HG03558 (cell line): ENCODE measurements at regions not wholly inside any gene's neighbourhood (a gene's known extent, or its start where the extent isn't known, plus 50 kb on each side); places are given as distances from the start of the nearest gene placed in this dataset.

ENCODE experiments used
- ATAC-seq: cut with Tn5 transposase; IDR thresholded peaks from one replicate; pipeline ENCODE4 v1.9.1; 2021; ENCODE audit warnings: moderate number of reproducible peaks; ENCODE audit not compliant: unreplicated experiment; ENCODE audit errors: extremely low read depth

DNA sequence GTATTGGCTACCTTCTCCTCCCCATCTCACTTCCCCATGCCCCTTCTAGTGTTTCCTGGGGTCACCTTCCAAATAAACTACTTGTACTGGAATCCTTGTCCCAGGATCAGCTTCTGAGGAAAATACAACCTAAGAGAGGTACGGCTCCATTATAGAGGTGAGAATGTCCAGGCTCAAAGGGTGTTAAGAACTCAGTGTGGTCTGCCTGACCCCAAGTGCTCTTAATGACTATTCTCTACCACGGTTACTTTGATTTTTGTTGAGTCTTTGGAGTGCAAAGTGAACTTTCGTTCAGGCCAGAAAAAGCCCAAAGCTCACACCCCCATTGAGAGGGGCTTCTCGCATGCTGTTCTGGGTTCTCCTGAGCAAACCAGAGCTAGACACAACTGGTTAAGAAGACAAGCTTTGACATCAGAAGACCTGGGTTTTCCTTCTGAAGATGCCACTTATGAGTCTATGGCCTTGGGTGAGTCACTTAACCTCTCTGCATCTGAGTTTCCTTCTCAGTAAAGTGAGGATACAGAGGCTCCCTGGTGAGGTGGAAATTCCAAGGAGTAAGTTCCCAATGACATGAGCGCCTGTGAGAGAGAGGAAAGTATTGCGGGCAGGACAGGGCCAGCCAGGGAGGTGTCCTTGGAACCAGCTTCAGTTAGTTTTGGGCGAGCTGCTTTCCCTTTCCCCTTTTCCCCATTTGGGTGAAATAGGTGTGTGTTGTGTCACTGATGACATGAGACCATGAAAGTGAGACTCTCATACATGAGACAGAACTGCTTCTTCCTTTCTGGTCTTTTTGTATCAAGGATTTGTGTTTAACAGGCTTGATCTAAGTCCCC, 475.0 kb upstream of the PROK2 start:
- ATAC-seq = no peak

DNA sequence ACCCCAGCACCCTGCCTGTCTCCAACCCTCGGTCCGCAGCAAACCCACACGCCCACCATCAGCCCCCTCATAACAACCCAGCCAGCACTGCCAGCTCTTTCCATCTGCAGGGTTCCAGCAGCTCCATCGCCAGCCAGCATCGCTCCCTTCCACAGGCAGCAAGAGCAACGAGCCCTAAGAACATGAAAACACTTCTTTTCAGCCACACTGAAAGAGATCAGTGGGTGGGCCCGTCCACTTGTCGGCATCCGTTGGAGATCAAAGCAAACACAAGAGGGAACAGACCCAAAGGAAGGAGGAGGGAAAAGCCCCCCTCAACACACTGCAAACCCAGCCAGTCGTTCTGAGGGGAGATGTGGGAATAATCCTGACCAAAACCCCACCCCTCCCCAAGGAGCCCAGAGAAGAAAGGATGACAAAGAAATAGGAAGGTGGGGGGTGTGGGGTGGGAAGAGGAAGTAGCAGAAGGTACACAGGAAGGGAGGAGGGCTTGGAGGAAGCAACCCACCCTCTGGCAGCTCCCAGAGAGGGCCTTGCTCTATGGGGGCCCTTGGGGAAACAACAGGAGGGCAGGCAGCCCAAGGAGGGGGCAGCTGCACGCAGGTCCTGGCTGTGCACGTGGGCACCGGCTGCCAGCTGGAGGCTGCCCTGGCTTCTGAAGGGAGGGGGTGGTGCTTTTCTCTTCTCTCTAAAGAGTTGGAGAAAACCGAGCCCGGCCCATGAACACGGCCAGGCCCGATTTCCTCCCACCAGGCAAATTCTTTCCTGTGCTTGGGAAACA, 473.6 kb upstream of the PROK2 start:
- no peak for ATAC-seq

DNA sequence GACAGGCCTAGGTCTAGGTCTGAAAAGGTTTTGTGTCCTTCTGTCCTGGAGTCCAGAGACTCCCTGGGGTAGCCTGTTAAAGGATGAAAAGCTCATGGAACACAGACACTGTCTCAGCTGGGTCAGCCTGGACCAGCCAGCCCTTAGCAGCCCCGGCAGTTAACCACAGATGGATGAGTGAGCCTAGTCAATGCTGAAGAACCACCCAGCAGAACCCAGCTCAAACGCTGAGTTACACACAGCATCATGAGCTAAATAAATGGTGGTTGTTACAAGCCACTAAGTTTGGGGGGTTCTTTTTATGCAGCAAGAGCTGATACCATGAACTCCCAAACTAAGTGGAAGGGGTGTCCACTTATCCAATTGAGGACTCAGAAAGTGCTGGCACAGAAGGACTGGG, 472.8 kb upstream of the PROK2 start:
- no peak for ATAC-seq

- ATAC-seq = no peak
These were observed 472.3 kb upstream of the PROK2 start for GRCh38 chr3:72257203-72257602.

DNA sequence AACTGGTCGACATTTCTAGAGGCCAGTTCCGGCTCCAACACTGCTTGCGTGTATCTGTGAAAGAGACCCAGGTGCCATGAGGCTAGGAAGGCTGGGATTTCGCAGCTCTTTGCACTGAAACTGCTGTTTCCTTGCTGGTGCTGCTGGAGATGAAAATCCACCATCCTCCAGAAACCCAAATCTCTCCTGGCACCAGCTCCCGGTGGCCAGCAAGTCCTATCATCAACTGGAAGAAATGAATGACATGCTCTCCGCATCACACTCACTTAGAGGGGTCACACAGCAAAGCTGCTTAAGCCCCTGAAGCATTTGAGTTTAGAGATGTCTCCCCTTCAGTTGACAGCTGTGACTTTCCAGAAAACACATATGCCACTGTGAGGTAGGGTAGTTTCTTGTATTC, 471.8 kb upstream of the PROK2 start:
- no peak for ATAC-seq

DNA sequence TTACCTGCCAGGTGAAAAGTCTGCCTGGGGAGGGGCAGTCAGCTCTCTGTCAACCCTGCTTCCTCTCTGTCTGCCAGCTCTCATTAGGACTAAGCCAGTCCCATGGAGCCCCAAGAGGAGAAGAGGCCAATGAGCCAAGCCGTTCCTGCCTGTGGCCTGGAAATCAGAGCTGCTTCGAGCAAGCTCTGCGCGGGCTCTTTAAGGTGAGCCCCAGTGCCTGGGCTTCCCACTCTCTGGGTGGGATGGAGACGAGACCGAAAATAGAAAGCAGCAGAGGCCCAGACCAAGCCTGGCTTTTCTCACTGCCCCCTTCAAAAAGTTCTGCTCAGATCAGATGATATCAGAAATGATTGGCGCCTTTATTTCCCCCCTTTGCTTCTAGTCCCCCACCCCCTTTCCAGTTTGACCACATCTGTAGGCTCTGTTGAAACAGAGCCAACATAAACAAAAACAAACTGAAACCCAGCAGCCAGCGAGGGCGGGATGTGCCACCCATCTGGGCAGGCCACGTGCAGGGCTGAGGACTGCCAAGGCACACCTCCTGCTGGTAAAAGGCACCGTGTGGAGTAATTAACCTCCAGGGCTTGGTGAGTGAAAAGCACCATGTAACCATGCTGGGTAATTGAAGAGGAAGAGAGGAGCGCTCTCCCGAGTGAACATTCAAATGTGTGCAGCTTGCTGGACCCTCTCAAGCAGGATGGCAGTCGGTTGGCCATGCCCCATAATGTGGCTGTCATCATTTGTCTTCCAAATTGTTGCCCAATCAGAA, 471.0 kb upstream of the PROK2 start:
- no peak for ATAC-seq

DNA sequence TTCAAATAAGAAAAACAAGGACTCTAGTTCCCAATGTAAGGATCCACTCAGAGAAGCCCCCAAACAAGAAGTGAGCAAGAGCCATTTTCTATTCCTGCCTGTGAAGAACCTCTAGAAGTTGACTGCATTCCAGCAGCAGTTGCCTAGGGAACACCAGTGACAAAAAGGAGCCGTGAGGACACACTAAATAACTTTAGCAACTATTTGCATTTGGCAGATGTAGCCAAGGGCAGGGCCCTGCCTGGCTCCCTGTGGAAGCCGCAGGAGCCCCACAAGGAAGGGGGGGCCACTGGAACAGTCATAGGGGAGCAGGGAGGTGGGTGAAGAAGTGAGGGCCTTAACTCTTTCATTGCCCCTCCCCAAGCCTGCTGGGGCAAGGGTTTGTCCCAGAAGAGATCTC, 470.2 kb upstream of the PROK2 start:
- no peak for ATAC-seq

- no peak for ATAC-seq
These were observed 469.5 kb upstream of the PROK2 start for GRCh38 chr3:72254483-72254882.

GRCh38 chr3:72250725-72251124, 465.8 kb upstream of the PROK2 start:
- no peak for ATAC-seq

GRCh38 chr3:72248869-72249268, 463.9 kb upstream of the PROK2 start:
- no peak for ATAC-seq

DNA sequence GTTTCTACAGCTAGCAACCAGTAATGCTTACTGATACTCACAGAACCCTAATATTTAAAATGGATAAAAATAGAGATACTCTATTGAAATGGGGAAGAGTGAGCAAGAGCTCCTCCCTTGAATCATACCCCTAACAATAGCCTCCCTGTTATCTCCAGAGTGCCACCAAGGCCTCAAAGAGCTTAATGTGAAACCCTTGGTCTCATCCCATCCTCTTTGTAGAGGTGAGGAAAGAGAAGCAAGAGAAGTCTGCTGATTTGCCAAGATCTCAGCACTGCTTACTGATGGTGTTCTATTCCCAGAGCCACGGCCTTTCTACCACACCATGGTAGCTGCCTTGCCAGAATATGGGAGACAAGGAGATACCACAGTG, 463.4 kb upstream of the PROK2 start:
- ATAC-seq = no peak

GRCh38 chr3:72247645-72248388, 462.9 kb upstream of the PROK2 start:
- ATAC-seq = no peak

GRCh38 chr3:72247126-72247525, 462.2 kb upstream of the PROK2 start:
- no peak for ATAC-seq

- no peak for ATAC-seq
These were observed 461.7 kb upstream of the PROK2 start for GRCh38 chr3:72246685-72247084.

GRCh38 chr3:72245183-72245811, 460.3 kb upstream of the PROK2 start:
- ATAC-seq = no peak

DNA sequence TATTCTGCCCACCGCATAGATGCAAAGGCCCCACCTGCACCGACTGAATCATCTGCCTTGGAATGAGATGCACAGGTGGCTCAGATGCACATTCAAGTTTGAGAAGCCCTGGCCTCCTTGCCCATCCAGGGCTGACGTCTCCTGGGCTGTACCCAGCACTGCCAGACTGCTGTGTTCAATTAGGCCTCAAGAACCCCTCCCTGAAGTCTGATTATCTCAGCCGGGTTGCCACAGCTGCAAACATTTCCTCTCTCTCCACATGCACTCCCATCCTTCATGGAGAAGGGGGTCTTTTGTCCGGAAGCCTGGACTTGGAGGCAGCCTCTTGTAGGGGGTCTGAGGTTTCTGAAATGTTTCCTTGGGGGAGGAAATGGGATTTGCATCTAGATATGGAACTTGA, 459.4 kb upstream of the PROK2 start:
- ATAC-seq = no peak

DNA sequence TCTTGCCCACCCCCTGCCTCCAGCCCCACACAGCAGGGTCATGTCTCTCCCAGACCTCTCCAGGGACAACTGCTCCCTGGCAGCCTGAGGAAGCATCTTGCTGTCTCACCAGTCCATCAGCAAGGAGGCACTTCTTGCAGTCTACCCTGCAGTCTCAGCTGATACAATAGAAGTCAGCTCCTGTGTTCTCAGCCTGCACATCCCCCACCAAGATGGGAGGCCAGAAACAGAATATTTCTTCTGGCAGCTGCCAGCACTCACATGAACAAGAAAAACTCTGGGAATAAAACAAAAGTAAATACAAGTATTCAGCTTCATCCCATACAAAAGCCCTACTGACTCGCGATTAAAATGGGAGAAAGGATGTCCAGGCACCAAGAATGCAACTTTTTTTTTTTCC, 457.4 kb upstream of the PROK2 start:
- ATAC-seq = no peak

DNA sequence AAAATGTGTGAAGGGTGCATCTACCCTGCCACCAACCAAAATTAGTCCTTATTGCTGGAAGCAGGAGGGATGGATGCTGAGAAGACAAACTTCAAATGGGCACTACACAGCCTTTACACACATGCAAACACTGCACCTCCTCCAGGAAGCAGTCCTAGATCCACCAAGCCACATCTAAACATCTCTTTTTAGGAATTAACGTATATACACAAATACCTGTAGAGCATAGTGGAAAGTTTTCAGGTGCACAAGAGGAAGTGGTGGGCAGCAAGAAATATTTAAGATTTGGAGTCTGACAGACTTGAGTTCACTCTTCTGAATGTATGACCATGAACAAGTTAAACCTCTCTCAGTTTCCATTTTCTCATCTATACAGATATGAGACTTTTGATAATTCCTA, 456.6 kb upstream of the PROK2 start:
- ATAC-seq = no peak

DNA sequence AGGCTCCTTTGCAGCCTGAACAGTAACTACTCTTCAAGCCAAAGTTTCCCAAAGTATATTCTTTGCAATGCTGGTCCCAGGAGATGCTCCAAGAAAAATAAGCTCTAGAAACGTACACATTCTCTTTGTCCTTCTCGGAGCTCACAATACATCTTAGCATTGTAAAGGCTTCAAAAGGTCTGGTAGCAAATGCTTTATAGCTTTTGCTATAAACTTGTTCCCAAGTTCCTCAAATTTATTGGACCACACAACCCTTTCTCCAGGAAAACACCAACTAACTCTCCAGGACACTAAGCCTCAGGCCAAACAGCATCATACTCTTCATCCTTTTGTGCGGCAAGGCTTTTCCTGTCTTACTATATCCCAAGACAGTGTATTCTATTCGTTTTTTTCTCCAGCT, 455.6 kb upstream of the PROK2 start:
- ATAC-seq = no peak

DNA sequence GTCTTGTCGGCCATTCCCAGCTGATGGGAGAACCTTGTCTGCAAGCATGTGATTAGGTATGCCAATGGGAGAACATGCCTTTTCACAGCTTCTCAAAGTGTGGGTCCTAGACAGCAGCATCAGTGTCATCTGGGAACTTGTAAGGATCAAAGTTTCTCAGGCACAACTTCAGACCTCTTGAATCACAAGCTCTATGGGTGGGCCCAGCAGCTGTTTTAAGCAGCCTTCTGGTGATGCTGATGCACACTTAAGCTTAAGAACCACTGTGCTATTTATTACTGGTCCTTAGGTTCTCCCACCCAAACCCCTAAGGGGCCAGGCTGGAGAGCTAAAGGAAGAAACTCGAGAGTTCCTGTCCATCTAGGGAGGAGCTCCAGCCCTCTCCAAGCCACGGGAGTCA, 453.9 kb upstream of the PROK2 start:
- no peak for ATAC-seq
